GM12891 (cell line): ENCODE measurements at regions not wholly inside any gene's neighbourhood (a gene's known extent, or its start where the extent isn't known, plus 50 kb on each side); places are given as distances from the start of the nearest gene placed in this dataset.

ENCODE experiments used
- POLR2AphosphoS5 ChIP-seq: IDR thresholded peaks from 2 replicates; pipeline ENCODE4 v1.6.1; 2011; ENCODE audit warnings: low read depth, low read length, control low read depth
- SPI1 ChIP-seq: IDR thresholded peaks from 2 replicates; pipeline ENCODE4 v1.6.1; 2011; ENCODE audit warnings: low read depth, low read length, control low read depth
- TAF1 ChIP-seq: IDR thresholded peaks from 2 replicates; pipeline ENCODE4 v1.6.1; 2011; ENCODE audit warnings: low read depth, low read length, control low read depth

DNA sequence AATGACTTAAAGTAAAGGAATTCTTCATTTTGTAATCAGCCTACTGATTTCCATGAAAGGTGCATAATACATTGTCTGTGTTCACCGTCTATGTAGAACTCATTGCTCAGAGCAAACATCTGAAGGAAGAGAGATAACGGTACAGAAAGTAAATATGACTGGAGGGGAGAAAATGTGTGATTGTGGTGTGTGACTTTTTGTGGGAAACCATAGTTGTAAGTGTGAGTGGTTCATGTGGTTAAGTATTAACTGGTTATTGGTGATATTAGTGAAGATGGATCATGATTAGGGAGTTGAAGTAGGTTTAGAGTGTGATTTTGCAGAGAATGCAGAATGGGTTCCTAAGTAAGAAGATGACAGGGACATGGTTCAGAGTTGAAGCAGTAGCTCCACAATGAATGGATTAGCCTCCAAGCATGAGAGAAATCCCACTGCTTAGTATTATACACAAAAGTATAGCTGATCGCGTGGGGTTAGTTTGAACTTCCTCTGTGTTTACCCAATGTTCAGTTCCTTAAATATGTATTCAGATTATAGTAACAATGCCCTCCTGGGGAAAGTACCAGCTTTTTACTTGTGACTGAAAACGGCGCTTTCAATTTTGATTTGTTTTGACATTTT is 368.9 kb downstream of the UTRN start:
- no peak for TF ChIP-seq POLR2AphosphoS5
- TF ChIP-seq TAF1 = no peak
- peak; percentile 78 for TF ChIP-seq SPI1
